RWPE2 (cell line): ENCODE measurements at regions not wholly inside any gene's neighbourhood (a gene's known extent, or its start where the extent isn't known, plus 50 kb on each side); places are given as distances from the start of the nearest gene placed in this dataset.

Experiments
- ATAC-seq: fragments of 200-7000 bp; cut with Tn5 transposase; 3 replicates; pipeline ENCODE4 v1.9.1; 2021; ENCODE audit warnings: low read depth
- DNase-seq: peaks from one replicate; pipeline ENCODE4 v3.0.0-alpha.2; 2020; ENCODE audit warnings: low spot score
- H3K27ac ChIP-seq: fragments of 450-650 bp; 2 replicates; pipeline ENCODE4 v1.5.1; 2017; ENCODE audit warnings: mild to moderate bottlenecking; ENCODE audit not compliant: poor library complexity, severe bottlenecking
- H3K27me3 ChIP-seq: fragments of 250-450 bp; sonication (Bioruptor Pico); 2 replicates; pipeline ENCODE4 v1.5.1; 2021; ENCODE audit warnings: mild to moderate bottlenecking, moderate library complexity; ENCODE audit not compliant: insufficient read depth, poor library complexity, severe bottlenecking
- H3K36me3 ChIP-seq: fragments of 250-450 bp; sonication (Bioruptor Pico); 2 replicates; pipeline ENCODE4 v1.5.1; 2020; ENCODE audit warnings: low read depth, mild to moderate bottlenecking, moderate library complexity
- H3K4me1 ChIP-seq: fragments of 250-450 bp; sonication (Bioruptor Pico); 2 replicates; pipeline ENCODE4 v1.5.1; 2021; ENCODE audit warnings: mild to moderate bottlenecking, moderate library complexity; ENCODE audit not compliant: insufficient read depth, poor library complexity, severe bottlenecking
- H3K4me3 ChIP-seq: fragments of 250-450 bp; sonication (Bioruptor Pico); 2 replicates; pipeline ENCODE4 v1.5.1; 2021; ENCODE audit warnings: mild to moderate bottlenecking, moderate library complexity; ENCODE audit not compliant: severe bottlenecking
- H3K9me3 ChIP-seq: fragments of 250-450 bp; sonication (Bioruptor Pico); 2 replicates; pipeline ENCODE4 v1.5.1; 2021; ENCODE audit warnings: mild to moderate bottlenecking, moderate library complexity; ENCODE audit not compliant: severe bottlenecking
- TF ChIP-seq, protein P1 (sequence below): fragments of 450-650 bp; IDR thresholded peaks from one replicate; pipeline ENCODE4 v1.5.1; 2017; ENCODE audit warnings: mild to moderate bottlenecking, moderate library complexity; ENCODE audit not compliant: poor library complexity, severe bottlenecking

DNA sequence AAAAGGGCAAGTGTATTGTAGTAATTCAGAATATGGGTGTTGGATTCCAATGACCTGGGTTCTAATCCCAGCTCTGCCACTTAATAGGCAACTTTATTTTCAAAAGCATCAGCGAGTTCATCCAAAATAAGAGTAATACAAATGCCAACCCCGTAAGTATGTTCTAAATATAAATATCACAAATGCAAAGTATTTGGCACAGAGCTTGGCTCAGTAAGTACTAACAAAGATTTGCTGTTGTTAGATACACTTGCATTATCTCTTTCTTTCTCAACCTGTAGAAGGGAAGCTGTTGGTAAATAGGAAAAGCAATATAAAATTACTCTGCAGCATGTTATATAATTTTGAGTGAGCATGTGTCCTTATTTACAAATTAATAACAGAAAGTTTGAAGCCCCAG, 1302.6 kb upstream of the FAM98A start:
- TF ChIP-seq, protein P1, sequence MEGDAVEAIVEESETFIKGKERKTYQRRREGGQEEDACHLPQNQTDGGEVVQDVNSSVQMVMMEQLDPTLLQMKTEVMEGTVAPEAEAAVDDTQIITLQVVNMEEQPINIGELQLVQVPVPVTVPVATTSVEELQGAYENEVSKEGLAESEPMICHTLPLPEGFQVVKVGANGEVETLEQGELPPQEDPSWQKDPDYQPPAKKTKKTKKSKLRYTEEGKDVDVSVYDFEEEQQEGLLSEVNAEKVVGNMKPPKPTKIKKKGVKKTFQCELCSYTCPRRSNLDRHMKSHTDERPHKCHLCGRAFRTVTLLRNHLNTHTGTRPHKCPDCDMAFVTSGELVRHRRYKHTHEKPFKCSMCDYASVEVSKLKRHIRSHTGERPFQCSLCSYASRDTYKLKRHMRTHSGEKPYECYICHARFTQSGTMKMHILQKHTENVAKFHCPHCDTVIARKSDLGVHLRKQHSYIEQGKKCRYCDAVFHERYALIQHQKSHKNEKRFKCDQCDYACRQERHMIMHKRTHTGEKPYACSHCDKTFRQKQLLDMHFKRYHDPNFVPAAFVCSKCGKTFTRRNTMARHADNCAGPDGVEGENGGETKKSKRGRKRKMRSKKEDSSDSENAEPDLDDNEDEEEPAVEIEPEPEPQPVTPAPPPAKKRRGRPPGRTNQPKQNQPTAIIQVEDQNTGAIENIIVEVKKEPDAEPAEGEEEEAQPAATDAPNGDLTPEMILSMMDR = no peak
- no peak overlapping the region for H3K27ac ChIP-seq

DNA sequence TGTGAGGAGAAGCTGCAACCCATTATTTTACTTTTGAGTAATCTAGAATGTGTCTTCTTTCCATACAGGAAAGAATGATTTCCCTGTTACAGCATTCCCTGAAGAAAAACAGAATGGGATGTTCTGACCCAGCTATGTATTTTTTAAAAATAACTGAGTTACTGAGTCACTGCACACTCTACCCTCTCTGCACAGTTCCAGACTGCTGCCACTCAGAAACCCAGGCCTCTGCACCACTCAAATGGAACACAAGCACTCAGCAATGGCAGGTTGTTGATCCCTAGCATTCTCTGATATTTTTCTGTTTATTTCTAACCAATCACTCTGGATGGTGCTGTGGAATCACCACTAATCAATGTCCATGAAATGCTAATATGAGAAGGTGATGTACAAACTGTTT, 1300.0 kb upstream of the FAM98A start:
- ATAC-seq (no peak), DNase-seq (no peak)
- Histone ChIP-seq H3K4me1 (no peaks in the 10 kb centered on the region), H3K9me3 (no peaks in the 10 kb centered on the region), H3K27ac (no peak overlapping the region), H3K27me3 (no peaks in the 10 kb centered on the region), H3K36me3 (no peaks in the 10 kb centered on the region), H3K4me3 (no peak overlapping the region)
- TF ChIP-seq, protein P1 = no peak

More for the DNA sequence above, 1302.6 kb upstream of the FAM98A start:
- H3K9me3 ChIP-seq = no peaks in the 10 kb centered on the region
- ATAC-seq (no peak), DNase-seq (no peak)
- no peaks in the 10 kb centered on the region for H3K36me3 ChIP-seq
- H3K27me3 ChIP-seq = no peaks in the 10 kb centered on the region
- no peak overlapping the region for H3K4me3 ChIP-seq
- H3K4me1 ChIP-seq = no peaks in the 10 kb centered on the region

DNA sequence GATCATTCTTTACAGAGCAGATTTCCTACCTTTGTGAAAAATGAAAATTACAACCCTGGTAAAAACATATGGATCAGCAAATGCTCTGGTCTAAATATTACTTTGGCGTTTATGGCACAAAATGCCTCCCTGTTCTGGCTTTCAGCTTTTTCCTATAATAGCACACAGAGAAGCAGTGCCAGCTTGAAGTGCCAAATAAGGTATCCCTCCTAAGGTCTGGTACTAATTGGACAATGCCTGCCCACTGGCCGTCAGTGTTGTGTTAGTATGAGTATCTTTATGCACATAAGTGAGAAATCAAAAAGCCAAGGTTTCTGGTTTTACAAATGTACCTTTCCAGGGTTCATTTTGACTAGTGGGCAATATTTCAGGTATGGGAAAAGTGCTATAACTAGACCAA, 1293.7 kb upstream of the FAM98A start:
- ATAC-seq (no peak), DNase-seq (no peak)
- Histone ChIP-seq H3K9me3 (no peaks in the 10 kb centered on the region), H3K27ac (no peak overlapping the region), H3K4me1 (no peaks in the 10 kb centered on the region), H3K36me3 (no peaks in the 10 kb centered on the region), H3K4me3 (no peak overlapping the region), H3K27me3 (peaks cover 6% of the 10 kb centered on the region)
- TF ChIP-seq, protein P1 = no peak

DNA sequence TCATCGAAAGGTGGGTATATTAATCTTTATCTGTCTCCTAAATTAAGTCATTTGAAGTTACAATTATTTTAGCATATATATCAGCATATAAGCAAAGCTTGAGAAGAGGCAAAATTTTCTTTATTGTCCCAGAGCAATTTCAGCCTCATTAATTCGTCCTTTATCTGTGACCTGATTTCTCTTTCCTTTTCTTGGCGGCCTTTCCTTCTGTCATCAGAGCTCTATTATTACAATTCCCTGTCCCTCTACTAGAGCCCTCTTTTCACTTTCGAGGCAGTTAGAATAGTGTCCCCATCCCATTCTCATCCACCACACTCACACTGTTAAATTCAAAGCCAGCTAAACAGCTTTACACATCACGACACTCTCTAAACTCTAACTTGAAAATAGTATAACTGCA, 1293.2 kb upstream of the FAM98A start:
- no peak for ATAC-seq
- TF ChIP-seq, protein P1 = no peak
- Histone ChIP-seq H3K36me3 (no peaks in the 10 kb centered on the region), H3K9me3 (no peaks in the 10 kb centered on the region), H3K4me3 (no peak overlapping the region), H3K4me1 (no peaks in the 10 kb centered on the region), H3K27me3 (peaks cover 6% of the 10 kb centered on the region), H3K27ac (no peak overlapping the region)
- DNase-seq = no peak

DNA sequence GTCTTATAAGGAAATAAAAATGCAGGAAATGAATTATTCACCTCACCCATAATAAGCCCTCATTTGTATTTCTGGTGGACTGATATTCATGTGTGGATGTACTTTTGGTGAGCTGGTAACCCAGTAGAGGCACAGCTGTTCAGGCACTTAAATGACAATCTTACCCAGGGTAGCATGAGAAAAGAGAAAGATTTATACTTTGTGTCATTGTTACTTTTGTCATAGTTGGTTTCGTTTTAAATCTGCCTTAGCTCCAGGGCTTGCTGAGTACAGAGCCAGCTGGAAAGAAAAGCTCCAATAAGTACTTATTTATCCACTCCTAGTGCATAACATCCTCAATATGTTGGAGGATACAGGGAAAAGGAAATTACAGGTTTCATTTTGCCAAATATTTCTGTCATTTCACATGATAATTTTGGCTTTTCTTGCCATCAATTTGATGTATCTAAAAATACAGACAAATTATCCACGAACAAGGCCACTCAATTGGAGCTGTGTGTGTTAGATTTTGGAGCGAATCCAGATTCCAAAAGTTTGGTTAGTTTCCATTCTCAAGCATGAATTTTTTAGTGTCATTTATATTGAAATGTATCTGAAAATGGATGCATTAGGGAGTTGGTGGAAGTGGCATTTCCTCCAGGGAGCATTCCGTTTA, 1276.1 kb upstream of the FAM98A start:
- TF ChIP-seq, protein P1 = no peak
- H3K27me3 ChIP-seq = no peaks in the 10 kb centered on the region
- DNase-seq (no peak), ATAC-seq (no peak)
- no peaks in the 10 kb centered on the region for H3K4me1 ChIP-seq
- H3K4me3 ChIP-seq = no peak overlapping the region
- H3K36me3 ChIP-seq = no peaks in the 10 kb centered on the region
- no peak overlapping the region for H3K27ac ChIP-seq
- H3K9me3 ChIP-seq = no peaks in the 10 kb centered on the region
